Activated CD4-positive, CD25-positive, alpha-beta regulatory T cell treated with anti-CD3 and anti-CD28 coated beads, Interleukin-2, amount 50 U/mL, for 24 hours (primary cell): ENCODE measurements at regions not wholly inside any gene's neighbourhood (a gene's known extent, or its start where the extent isn't known, plus 50 kb on each side); places are given as distances from the start of the nearest gene placed in this dataset.

Experiments used
- ATAC-seq, 2 donors: fragments of 150-1000 bp; cut with Tn5 transposase; one replicate each; pipeline ENCODE4 v1.10.0; 2021; ENCODE audit warnings: mild to moderate bottlenecking in 1 of 2, moderate library complexity in 1 of 2

DNA sequence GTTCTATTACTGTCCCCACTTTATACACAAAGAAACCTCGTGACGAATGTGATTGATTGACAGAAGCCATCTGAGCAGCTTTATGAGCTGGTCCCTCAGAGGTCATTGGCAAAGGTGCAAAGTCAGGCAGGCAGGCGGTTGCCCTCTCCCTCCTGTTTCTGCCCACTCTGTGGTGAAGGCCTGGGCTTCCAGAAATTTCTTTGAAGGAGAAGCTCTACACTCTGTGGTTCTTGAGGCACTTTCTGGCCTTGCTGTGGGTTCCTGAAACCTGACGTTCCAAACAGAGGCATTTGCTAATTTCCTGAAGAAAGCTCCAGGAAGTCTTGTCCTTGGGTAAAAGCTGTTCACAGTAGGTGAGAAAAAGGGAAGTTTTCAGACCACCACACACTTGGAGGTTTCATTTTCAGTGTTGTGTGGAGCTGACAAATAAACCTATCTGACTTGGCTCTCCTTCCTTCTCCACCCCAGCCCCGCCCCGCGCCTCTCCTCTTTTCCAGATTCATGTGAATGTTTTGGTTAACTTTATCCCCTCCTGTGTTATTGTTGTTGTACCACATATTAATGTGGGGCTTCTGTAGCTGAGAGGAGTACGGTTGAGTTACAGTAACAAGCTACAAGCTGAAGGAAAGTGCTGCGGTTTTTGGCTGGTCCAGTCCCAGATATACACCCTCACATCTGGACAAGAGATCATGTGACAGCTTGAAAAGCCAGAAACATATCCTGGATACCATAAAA, 274.1 kb downstream of the CLIC5 start:
- ATAC-seq: no peak

GRCh38 chr6:45739058-45739457, 276.6 kb downstream of the CLIC5 start:
- no peak for ATAC-seq

DNA sequence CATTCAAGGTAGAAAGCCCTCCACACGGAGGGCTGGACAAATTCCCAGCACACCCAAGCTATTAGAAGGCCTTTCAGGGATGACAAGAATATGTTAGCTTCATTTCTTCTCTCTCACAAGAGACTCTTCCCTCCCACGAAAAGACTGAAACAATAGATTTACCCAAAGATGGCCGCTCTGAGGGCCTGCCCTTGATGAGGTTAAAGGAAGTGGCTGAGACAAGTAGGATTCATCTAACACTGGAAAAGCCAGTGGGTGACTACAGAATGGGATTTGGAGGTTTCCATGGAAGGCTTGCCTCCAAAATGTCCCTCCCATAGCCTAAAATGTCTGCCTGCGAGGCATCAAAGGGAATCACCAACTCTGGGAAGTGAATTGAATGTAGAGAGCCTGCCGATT, 277.6 kb downstream of the CLIC5 start:
- no peak for ATAC-seq

DNA sequence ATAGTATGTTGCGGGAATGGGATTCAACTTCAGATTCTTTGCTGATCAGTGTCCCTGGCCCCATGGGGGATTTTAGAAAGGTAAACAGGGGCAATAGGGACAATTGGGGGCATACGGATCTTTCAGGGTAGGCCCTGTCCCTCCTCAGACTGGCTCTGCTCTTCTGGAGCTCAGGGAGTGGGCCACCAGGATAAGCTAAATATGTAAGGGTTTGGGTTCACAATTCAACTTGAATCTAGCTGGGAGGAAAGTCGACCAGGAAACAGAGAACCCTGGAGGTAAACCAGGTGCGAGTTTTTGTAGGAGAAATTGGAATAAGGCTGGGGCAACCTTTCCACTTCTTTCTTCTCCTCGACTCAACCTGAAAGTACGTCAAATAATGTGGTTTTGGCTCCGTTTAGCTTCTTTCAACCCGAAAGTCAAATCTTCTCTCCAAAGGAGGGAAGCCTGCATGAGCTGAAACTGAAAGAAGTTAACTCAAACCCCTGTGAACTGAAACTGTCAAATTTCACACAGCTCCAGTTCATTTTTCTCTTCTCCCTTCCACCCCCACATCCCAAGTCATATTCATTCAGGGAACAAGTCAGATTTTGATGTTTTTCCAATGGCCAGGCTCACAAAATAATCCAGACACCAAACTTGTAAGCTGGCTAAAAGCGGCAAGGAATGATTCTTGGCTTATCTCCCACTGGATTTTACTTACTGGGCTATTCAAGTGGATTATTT, 278.2 kb downstream of the CLIC5 start:
- peak; percentile 77 to 81 for ATAC-seq

DNA sequence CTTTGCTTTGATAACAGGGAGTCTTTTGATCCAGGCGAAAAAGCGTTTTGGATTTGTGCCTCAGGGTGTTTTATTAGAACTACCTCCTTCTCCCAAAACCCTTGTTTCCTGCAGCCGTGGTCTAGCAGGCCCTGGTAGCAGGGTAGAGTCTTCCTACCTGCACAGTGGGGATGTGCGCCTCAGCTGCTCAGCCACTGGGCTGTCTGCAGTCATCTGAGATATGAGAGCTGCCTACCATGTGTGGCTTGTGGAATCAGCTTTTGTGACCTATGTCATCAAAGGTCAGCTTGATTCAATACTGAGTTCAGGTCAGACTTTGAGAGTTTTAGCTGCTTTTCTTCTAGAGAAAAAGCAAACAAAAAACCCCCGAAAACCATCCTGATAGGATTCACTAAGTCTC, 279.5 kb downstream of the CLIC5 start:
- ATAC-seq: no peak

DNA sequence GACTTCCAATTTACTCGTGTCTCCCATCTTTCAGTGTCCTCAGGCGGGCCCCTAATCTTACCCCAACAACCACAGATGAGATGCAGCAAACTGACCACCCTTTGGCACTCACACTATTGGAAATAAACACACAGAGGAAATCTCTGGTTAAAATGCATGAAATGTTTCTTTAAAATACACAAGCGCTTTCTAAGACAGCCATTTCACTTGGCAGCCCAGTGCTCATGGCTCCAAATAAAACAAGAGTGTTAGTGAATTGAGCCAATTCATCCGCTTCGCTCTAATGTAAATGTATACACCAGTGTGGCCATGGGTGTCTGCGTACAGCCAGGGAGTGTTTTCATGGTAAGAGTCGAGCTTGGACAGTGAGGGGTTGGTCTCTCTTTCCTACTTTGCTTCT, 282.9 kb downstream of the CLIC5 start:
- ATAC-seq: no peak

- ATAC-seq: no peak
These were observed 285.4 kb downstream of the CLIC5 start for GRCh38 chr6:45730232-45730631.

GRCh38 chr6:45728674-45729073, 287.0 kb downstream of the CLIC5 start:
- ATAC-seq: no peak

DNA sequence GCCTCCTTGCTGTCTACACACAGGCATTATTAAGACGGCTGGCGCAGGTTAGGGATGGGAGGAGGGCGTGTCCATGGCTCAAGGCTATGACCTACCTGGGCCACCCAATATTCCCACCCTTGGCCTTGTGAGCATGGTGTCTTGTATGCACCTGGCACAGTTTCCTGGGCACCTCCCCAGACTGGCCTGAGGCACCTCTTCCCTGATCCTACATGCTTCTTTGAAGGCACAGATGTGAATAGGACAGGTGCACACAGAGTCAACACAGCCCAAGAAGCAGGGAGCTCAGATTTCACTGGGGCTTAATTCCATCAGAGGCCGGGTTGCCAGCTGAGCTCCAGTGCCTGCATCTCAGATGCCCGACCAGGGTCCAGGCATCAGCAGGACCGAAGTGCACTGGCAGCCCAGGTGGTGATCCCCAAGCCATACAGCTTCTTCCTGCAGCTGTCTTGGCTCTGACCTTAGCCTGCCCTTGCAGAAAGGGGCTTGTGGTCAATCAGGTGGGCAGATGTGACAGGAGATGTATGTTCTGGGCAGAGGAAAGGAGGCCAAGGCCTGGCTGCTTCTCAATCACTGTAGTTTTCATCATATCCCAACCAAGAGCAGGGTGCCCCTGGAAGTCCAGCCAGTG, 287.7 kb downstream of the CLIC5 start:
- ATAC-seq: no peak

- ATAC-seq: no peak
These were observed 288.4 kb downstream of the CLIC5 start for GRCh38 chr6:45727228-45727627.

- ATAC-seq: no peak
These were observed 289.2 kb downstream of the CLIC5 start for GRCh38 chr6:45726444-45726843.

- ATAC-seq: no peak
These were observed 291.1 kb downstream of the CLIC5 start for GRCh38 chr6:45724511-45724910.

GRCh38 chr6:45724027-45724426, 291.6 kb downstream of the CLIC5 start:
- ATAC-seq: no peak

- ATAC-seq: no peak
These were observed 292.8 kb downstream of the CLIC5 start for GRCh38 chr6:45722876-45723275.

GRCh38 chr6:45721665-45722064, 294.0 kb downstream of the CLIC5 start:
- ATAC-seq: no peak

DNA sequence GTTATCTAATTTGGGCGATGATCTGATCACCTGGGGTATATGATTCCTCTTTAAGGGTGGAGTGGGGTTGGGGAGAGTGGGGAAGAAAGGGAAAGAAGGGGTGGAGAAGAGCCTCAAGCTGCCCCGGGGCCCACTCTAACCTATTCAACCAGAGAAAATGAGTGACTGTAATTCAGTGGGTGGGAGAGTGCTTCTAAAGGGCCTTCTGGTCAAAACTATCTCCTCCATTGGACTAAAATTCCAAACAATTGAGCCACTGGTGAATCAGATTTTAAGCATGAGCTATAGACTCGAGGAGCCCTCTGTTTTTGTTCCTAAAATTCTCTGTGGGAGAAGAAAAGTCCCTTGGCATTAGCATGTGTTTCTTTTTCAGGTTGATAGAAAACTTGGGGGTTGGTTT, 296.8 kb downstream of the CLIC5 start:
- no peak for ATAC-seq

- no peak for ATAC-seq
These were observed 297.5 kb downstream of the CLIC5 start for GRCh38 chr6:45718131-45718530.

DNA sequence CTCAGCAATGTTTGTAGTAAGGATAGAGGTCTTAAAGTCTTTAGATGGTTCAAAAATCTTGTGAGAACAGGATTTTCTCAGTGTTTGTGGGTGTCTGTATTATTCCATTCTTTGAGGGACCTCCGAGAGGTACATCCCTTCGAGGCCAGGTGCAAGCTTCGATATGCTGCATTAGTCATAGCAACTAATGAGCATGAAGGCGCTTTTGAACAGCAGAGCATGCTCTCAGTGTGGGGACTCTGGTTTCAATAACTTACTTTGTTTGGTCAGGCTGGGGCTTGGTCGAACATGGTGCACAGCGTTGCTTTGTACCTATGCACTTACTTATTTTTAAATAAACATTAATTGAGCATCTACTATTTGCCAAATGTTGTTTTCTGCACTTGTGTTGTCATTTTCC, 297.9 kb downstream of the CLIC5 start:
- ATAC-seq: no peak

DNA sequence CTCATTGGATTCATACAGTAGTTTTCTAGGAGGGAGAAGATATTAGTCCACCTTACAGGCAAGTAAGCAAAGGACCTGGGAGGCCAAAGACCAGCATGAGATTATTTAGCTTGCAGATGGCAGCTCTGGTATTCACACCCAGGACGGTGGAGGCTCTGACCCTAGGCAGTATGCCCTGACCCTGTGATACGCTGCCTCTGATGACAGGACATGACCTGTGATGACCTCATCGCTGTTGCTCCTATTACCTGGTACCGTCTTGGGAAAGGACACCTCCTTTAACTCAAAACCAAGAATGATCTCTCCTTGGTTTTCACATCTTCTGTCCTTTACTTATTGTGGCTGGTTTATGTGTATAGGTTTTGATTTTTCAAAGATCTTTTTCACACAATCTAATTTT, 298.6 kb downstream of the CLIC5 start:
- ATAC-seq: no peak

- ATAC-seq: peak in 1 of 2 donors; percentile 11
These were observed 300.2 kb downstream of the CLIC5 start for GRCh38 chr6:45715508-45715803.

GRCh38 chr6:45714741-45715507, 300.7 kb downstream of the CLIC5 start:
- peak in 1 of 2 donors; percentile 5 for ATAC-seq

GRCh38 chr6:45714006-45714730, 301.5 kb downstream of the CLIC5 start:
- ATAC-seq: no peak
